ENCODE measurements at regions not wholly inside any gene's neighbourhood (a gene's known extent, or its start where the extent isn't known, plus 50 kb on each side); places are given as distances from the start of the nearest gene placed in this dataset.

- no peak overlapping the region for H3K4me3 ChIP-seq
- no peaks in the 10 kb centered on the region for H3K36me3 ChIP-seq
- DNase-seq: no peak
- no peaks in the 10 kb centered on the region for H3K4me1 ChIP-seq
- H3K27me3 ChIP-seq: no peaks in the 10 kb centered on the region
- no peaks in the 10 kb centered on the region for H3K9me3 ChIP-seq
- no peak overlapping the region for H3K27ac ChIP-seq
- intact Hi-C loops (cut with DNase I): no loop called here
- TF ChIP-seq POLR2A (IDR thresholded peaks at IDR 0.05) (no peak), CTCF (IDR thresholded peaks at IDR 0.05) (no peak)
Measured at GRCh38 chr10:60687679-60688078, 90.6 kb upstream of the CDK1 start.

- Histone ChIP-seq H3K4me1 (peaks cover 0 to 4% (median 0%) of the 10 kb centered on the region in 3 donors), H3K9me3 (peaks cover 0 to 5% (median 0%) of the 10 kb centered on the region in 3 donors), H3K36me3 (no peaks in the 10 kb centered on the region), H3K4me3 (no peak overlapping the region), H3K27ac (no peak overlapping the region), H3K27me3 (no peaks in the 10 kb centered on the region)
- no peak for DNase-seq
- TF ChIP-seq POLR2A (IDR thresholded peaks at IDR 0.05) (no peak), CTCF (IDR thresholded peaks at IDR 0.05) (no peak)
- intact Hi-C loops (cut with DNase I): no loop called here
- 85 to 88% methylated on average over 14 to 15 of the region's 15 CpGs for WGBS, 2 donors
Measured at GRCh38 chr10:60684091-60684490, 94.2 kb upstream of the CDK1 start.

- H3K27me3 ChIP-seq: no peaks in the 10 kb centered on the region
- WGBS, 2 donors: 66 to 87% methylated on average over 2 of the region's 2 CpGs
- no peak overlapping the region for H3K4me3 ChIP-seq
- intact Hi-C loops (cut with DNase I): no loop called here
- no peaks in the 10 kb centered on the region for H3K36me3 ChIP-seq
- peaks cover 0 to 32% (median 0%) of the 10 kb centered on the region in 3 donors for H3K4me1 ChIP-seq
- no peak for TF ChIP-seq CTCF (IDR thresholded peaks at IDR 0.05)
- no peak for TF ChIP-seq POLR2A (IDR thresholded peaks at IDR 0.05)
- no peak for DNase-seq
- peaks cover 0 to 5% (median 0%) of the 10 kb centered on the region in 3 donors for H3K9me3 ChIP-seq
- no peak overlapping the region for H3K27ac ChIP-seq
Measured at GRCh38 chr10:60681103-60681502, 97.2 kb upstream of the CDK1 start.

- TF ChIP-seq CTCF (IDR thresholded peaks at IDR 0.05): no peak
- TF ChIP-seq POLR2A (IDR thresholded peaks at IDR 0.05): no peak
- Histone ChIP-seq H3K36me3 (no peaks in the 10 kb centered on the region), H3K27me3 (no peaks in the 10 kb centered on the region), H3K9me3 (peaks cover 0 to 5% (median 0%) of the 10 kb centered on the region in 3 donors), H3K4me1 (peaks cover 0 to 32% (median 0%) of the 10 kb centered on the region in 3 donors), H3K4me3 (no peak overlapping the region), H3K27ac (peak overlapping the region in 1 of 4 donors; percentile 29)
- intact Hi-C loops (cut with DNase I): no loop called here
- WGBS, 2 donors: 72 to 76% methylated on average over 10 of the region's 10 CpGs
- DNase-seq: no peak
Measured at GRCh38 chr10:60679388-60679990, 98.8 kb upstream of the CDK1 start.

- DNase-seq: no peak
- peak overlapping the region in 1 of 4 donors; percentile 29 for H3K27ac ChIP-seq
Measured at GRCh38 chr10:60678978-60679377, 99.3 kb upstream of the CDK1 start.

More at GRCh38 chr10:60678978-60679377, 99.3 kb upstream of the CDK1 start:
- peaks cover 0 to 32% (median 0%) of the 10 kb centered on the region in 3 donors for H3K4me1 ChIP-seq
- peaks cover 0 to 5% (median 0%) of the 10 kb centered on the region in 3 donors for H3K9me3 ChIP-seq
- H3K36me3 ChIP-seq: no peaks in the 10 kb centered on the region
- no peak overlapping the region for H3K4me3 ChIP-seq
- no peaks in the 10 kb centered on the region for H3K27me3 ChIP-seq
- 75 to 91% methylated on average over 4 of the region's 4 CpGs for WGBS, 2 donors
- intact Hi-C loops (cut with DNase I): no loop called here
- TF ChIP-seq POLR2A (IDR thresholded peaks at IDR 0.05) (no peak), CTCF (IDR thresholded peaks at IDR 0.05) (no peak)

Data from esophagus squamous epithelium (tissue), 5 donors.